HG03064 (cell line): ENCODE measurements at regions not wholly inside any gene's neighbourhood (a gene's known extent, or its start where the extent isn't known, plus 50 kb on each side); places are given as distances from the start of the nearest gene placed in this dataset.
"Not testable (repeated sequence)": the region's sequence is repeated elsewhere in the genome, so short reads cannot be mapped to it uniquely, and the experiment has no call there.

Experiments
- ATAC-seq: cut with Tn5 transposase; IDR thresholded peaks from one replicate; pipeline ENCODE4 v1.9.1; 2021; ENCODE audit warnings: low read depth; ENCODE audit not compliant: unreplicated experiment

- ATAC-seq, result no peak
Observed at GRCh38 chr10:109126541-109126940, 796.8 kb downstream of the XPNPEP1 start.

- no peak for ATAC-seq
Observed at GRCh38 chr10:109126016-109126415, 797.3 kb downstream of the XPNPEP1 start.

- no peak for ATAC-seq
Observed at GRCh38 chr10:109115179-109115578, 808.1 kb downstream of the XPNPEP1 start.

GRCh38 chr10:109114579-109114978 lies 808.7 kb downstream of the XPNPEP1 start:
- no peak for ATAC-seq

- no peak for ATAC-seq
Observed at GRCh38 chr10:109106604-109107003, 816.7 kb downstream of the XPNPEP1 start.

DNA sequence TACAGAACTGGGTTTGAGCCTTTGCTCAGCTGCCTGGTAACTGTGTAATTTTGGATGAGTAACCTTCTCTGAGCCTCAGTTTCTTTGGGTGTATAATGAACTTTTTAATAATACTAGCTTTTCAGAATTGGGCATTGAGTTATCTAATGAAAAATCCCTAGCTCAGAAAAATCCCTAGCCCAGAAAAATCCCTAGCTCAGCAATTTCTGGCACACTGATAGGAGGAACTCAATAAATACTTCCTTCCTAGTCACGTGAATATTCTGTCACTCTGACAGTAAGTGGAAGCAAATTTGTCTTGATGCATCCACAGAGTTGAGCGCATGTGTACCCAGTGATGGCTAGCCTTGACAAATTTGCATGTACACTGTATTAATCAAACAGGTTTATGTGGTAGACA lies 817.6 kb downstream of the XPNPEP1 start:
- no peak for ATAC-seq

DNA sequence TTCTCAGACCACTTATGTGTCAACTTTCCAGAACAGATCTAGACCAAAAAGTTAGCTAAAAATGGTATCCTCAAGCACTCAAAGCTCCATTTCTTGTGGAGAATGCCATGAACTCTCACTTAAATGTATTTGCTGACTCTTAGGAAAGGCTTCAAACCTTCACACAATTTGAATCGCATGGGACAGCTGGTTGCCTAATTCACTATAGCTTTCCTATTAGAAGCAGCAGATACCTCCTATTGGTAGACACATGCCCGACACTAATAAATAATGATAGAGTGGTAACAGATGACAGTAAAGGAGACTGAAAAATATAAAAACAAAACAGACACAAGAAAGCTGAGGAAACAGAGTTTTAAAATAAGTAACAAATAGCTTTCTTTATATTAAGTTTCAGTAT lies 818.5 kb downstream of the XPNPEP1 start:
- no peak for ATAC-seq

DNA sequence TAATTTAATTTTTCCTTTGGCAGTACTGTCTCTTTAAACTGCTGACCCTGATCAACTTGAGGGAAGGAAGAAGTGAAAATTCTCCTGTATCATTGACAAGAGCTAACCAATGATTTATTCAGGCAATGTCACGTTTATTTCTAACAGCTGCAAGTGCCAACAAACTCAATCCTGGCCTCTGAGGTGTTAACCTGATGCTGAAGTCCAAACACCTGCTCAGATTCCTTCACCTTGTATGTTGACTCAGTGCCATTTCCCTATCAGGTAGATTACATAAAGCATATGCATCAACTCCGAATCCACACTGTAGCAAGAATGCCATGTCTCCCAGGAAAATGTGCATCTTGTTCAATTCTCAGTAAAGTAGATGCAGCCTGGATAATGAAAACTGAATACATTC lies 820.0 kb downstream of the XPNPEP1 start:
- no peak for ATAC-seq

DNA sequence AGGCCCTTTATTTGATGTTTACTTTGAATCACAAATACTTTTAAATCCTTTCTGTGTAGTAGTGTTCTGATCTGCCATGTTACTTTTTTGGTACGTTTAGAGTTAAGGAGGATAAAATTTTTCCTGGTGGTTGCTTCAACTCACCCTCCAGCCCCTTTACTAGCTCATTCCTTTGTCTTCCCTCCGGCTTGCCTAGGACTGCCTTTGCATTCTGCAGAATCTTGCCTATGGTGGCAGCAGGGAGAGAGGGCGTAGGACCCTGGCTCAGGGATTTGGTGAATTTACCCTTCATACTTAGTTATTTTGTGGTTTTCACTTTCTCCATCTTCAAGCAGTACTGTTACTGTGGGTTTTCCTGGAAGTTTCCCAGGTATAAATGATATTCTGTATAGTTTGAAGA lies 833.5 kb downstream of the XPNPEP1 start:
- no peak for ATAC-seq

- ATAC-seq, result no peak
Observed at GRCh38 chr10:109071539-109071938, 851.8 kb downstream of the XPNPEP1 start.

- no peak for ATAC-seq
Observed at GRCh38 chr10:109070492-109070891, 852.8 kb downstream of the XPNPEP1 start.

GRCh38 chr10:109067031-109067430 lies 856.3 kb downstream of the XPNPEP1 start:
- ATAC-seq, result no peak

DNA sequence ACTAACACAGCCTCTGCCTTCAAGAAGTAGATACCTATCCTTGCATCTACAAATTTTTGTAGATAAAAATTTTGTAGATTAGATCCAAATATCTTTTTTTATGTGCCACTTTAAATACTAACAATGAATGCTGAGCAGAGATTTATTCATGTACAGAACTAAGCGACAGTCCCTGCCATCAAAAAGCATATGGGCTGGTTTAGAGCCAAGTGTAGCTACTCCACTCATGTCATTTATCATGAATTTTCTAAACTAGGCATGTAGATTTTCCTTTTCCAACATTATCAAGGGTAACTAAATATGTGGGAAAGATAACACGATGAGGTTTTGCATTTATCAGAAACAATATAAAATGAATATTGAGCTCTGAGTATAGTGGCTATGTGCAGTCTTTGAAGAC lies 857.5 kb downstream of the XPNPEP1 start:
- ATAC-seq, result no peak

DNA sequence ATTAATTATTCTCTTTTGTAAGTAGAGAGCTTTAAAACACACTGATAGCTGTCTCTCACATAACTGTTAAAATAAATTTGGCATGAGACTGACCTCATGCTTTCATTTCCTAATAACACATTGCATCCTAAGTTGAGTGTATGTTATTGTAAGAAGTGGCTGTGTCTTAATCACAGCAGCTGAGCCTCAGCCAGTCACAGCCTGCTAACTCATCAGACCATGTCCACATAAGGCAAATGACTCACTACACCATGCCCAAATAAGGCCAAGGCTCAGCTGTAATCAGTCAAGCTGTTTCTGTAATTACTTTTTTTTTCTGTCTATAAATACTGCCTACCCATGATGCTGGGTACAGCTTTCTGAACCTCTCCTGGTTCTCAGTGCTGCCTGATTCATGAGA lies 860.9 kb downstream of the XPNPEP1 start:
- no peak for ATAC-seq

DNA sequence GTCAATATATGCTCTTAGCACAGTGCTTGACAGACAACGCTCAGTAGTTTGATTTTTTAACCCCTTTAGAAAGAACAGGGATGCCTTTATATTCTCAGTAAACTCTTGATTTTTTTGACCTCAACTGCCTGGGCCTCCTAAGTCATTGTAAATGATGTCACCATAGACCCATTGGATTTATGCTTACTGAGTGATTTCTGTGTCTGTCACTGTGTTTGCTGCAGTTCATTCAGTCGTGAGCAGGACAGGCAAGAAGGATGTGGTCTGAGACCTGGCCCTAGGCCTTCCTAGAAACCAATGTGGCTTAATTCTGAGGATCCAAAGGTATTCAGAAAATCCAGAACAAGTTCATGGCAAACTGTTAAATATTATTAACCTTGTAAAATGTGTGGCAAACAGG lies 868.1 kb downstream of the XPNPEP1 start:
- no peak for ATAC-seq

DNA sequence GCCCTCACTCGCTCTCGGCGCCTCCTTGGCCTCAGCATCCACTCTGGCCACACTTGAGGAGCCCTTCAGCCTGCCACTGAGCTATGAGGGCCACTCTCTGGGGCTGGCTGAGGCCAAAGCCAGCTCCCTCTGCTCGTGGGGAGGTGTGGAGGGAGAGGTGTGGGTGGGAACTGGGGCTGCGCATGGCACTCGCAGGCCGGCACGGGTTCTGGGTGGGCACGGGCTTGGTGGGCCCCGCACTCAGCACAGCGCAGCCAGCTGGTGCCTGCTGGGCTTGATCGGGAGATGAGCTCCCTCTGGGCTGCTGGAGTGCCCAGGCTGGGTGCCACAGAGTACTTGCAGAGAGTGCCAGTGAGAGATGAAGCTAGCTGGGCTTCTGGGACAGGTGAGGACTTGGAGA lies 875.5 kb downstream of the XPNPEP1 start:
- no peak for ATAC-seq

DNA sequence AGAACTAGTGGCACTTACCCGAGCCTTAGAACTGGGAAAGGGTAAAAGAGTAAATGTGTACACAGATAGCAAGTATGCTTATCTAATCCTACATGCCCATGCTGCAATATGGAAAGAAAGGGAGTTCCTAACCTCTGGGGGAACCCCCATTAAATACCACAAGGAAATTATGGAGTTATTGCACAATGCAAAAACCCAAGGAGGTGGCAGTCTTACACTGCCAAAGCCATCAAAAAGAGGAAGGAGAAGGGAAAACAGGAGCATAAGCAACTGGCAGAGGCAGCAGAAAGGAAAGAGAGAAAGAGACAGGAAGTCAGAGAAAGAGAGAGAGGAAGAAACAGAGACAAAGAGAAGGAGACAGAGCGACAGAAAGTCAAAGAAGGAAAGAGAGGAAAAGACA lies 876.9 kb downstream of the XPNPEP1 start:
- not testable (repeated sequence) for ATAC-seq

GRCh38 chr10:109040622-109041021 lies 882.7 kb downstream of the XPNPEP1 start:
- no peak for ATAC-seq

- ATAC-seq, result no peak
Observed at GRCh38 chr10:109037978-109038377, 885.3 kb downstream of the XPNPEP1 start.

- ATAC-seq, result no peak
Observed at GRCh38 chr10:109030581-109031210, 892.6 kb downstream of the XPNPEP1 start.

- ATAC-seq, result no peak
Observed at GRCh38 chr10:109029870-109030269, 893.4 kb downstream of the XPNPEP1 start.

GRCh38 chr10:109027534-109028185 lies 895.7 kb downstream of the XPNPEP1 start:
- ATAC-seq, result no peak

DNA sequence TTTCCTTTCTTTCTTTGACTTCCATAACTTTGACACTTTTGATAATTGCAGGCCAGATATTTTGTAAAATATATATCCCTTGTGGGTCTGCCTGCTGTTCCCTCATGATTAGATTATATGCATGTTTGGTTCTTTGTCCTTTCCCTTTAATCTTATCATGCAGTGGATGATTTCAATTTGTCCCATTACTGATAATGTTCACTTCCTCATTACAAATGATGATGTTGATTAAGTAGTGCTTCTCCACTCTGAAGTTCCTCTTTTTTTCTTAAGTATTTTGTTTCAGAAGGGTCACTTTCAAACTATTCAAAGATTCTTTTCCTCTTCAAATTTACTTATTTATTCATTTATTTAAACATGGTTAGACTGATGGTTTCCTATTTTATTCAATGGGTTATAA lies 898.1 kb downstream of the XPNPEP1 start:
- ATAC-seq, result no peak
